HG02973 (cell line): ENCODE measurements at regions not wholly inside any gene's neighbourhood (a gene's known extent, or its start where the extent isn't known, plus 50 kb on each side); places are given as distances from the start of the nearest gene placed in this dataset.
A peak's percentile ranks its signal among the peaks of the same experiment; 100 is the strongest.
"Not testable (repeated sequence)": the region's sequence is repeated elsewhere in the genome, so short reads cannot be mapped to it uniquely, and the experiment has no call there.

ENCODE experiments used
- ATAC-seq: cut with Tn5 transposase; IDR thresholded peaks from one replicate; pipeline ENCODE4 v1.9.1; 2021; ENCODE audit warnings: moderate library complexity; ENCODE audit not compliant: unreplicated experiment

DNA sequence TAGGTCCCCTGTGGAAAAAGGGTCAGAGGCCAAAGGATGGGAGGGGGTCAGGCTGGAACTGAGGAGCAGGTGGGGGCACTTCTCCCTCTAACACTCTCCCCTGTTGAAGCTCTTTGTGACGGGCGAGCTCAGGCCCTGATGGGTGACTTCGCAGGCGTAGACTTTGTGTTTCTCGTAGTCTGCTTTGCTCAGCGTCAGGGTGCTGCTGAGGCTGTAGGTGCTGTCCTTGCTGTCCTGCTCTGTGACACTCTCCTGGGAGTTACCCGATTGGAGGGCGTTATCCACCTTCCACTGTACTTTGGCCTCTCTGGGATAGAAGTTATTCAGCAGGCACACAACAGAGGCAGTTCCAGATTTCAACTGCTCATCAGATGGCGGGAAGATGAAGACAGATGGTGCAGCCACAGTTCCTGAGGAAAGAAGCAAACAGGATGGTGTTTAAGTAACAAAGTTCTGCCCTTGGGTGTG lies 165.8 kb downstream of the RPIA start:
- ATAC-seq = no peak

DNA sequence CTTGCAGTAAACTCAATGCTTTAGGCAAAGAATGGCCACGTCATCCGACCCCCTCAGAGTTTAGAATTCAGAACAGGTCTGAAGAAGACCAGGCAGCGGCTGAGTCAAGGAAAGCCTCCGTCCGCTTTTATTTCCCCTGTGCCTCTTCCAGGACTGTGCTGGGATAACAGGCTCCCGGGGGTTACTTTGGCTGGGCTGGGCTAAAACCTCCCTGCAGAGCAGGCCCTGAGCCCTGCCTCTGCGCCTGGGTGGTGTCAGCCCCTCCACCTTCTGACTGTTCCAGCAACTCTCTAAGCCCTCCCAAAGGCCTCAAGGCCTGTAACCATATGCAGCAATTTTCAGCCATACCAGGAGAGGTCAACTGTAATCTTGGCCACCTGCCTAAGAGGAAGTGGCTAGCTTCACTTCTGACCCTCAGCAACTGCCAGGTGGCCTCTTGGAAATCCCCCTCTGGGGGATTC lies 166.5 kb downstream of the RPIA start:
- ATAC-seq = peak; percentile 37

DNA sequence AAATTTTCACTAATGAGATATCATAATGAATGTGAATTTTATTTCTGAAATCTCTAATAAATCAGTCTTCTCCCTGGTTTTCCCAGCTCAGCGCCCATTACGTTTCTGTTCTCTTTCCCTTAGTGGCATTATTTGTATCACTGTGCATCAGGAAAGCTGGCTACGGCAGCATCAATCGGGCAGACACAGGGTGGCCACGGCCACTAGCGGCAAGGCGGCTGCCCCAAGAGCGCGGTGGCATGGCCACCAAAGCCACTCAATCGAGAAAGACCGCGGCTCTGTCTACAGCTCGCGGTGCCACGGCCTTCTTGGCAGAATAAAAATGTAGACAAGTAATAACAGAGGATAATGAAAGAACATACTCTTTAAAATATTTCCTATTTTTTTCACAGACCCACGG lies 168.0 kb downstream of the RPIA start:
- no peak for ATAC-seq

DNA sequence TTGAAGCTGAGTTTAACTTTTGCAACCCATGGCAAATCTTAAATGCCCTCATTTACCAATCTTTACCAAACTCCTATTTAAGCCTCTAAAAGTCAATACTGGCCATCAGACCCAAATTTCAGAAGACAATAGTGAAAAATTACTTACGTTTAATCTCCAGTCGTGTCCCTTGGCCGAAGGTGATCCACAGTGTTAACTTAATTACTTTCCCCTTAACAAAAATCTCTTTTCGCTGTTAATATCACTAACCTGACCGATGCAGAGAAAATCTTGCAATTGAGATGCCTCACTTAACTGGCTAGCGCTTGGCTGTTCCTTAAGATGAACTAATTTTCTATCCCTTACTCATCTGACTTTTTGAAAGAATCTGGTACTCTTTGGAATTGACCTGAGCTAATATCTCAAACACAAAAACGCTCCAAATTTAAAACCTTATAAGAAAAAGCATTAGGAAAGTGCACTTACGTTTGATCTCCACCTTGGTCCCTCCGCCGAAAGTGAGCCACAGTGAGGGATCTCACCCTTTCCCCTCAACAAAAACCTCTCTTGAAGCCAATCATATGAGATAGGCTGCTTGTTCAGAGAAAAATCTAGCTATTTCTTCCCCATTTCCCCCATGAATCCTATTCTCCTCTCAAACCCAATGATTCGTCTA lies 169.1 kb downstream of the RPIA start:
- no peak for ATAC-seq

DNA sequence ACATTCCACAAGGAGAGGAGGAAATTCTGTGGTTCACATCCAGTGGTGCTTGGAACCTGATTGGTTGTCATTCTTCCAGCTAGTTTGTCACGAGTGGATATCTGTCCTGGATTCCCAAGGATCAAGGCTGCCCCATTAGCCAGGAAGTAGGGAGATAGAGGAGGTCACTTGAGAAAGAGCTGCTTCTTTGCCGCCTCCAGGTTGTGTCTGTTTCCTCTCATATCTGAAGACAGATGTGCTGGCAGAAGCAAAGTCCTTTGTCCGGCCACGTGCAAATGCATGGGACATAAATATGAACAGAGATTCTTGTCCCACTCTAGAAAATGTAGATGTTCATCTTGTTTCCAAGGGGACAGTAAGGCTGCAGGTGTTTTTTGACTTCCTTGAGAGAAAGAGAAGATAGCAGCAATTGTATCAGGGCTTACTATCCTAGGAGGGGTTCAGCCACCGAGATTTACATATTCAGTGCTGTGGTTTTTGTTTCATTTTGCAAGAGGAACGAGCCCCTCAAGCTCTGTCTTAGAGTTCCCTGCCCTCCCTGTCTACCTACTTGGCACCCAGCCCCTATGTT lies 174.4 kb downstream of the RPIA start:
- peak; percentile 69 for ATAC-seq

DNA sequence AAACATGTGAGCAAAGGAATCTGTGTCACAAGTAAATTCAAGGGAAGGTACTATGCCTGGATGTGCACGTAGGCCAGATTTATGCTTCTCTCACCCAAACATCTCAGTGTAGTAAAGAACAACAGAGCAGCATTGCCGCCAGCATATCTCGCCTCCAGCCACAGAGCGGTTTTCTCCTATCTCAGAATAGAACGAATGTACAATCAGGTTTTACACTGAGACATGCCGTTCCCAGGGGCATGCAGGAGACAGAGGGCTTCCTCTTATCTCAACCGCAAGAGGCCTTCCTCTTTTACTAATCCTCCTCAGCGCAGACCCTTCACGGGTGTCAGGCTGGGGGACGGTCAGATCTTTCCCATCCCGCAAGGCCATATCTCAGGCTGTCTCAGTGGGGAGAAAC lies 175.3 kb downstream of the RPIA start:
- ATAC-seq = no peak

DNA sequence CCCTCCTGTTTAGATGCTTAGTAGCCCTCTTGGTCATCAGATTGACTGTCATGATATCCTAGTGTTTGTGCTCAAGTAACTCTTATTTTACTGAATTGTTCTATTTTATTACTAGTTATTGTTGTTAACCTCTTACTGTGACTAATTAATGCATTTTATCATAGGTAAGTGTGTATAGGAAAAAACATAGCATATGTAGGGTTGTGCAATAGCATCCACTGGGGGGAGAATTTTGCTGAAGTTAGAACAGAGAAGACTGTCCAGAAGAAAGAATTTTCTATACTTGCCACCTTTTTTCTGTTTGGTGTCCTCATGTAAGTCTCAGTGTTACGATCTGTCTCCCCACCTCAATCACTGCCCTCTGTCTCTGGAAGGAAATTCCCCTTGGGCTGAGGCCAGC lies 177.4 kb downstream of the RPIA start:
- no peak for ATAC-seq

DNA sequence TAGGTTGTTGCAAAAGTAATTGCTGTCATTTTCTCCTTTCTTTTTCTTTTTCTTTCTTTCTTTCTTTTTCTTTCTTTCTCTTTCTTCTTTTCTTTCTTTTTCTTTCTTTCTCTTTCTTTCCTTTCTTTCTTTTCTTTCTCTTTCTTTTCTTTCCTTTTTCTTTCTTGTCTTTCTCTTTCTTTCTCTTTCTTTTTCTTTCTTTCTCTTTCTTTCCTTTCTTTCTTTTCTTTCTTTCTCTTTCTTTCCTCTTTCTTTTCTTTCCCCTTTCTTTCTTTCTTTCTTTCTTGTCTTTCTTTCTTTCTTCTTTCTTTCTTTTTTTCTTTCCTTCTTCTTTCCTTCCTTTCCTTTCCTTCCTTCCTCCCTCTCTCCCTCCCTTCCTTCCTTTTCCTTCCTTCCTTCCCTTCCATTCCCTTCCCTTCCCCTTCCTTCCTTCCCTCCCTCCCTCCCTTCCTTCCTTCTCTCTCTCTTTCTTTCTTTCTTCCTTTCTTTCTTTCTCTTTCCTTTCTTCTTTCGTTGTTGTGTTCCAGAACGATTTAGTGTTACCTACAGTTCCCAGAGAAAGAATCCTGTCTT lies 178.9 kb downstream of the RPIA start:
- no peak for ATAC-seq

DNA sequence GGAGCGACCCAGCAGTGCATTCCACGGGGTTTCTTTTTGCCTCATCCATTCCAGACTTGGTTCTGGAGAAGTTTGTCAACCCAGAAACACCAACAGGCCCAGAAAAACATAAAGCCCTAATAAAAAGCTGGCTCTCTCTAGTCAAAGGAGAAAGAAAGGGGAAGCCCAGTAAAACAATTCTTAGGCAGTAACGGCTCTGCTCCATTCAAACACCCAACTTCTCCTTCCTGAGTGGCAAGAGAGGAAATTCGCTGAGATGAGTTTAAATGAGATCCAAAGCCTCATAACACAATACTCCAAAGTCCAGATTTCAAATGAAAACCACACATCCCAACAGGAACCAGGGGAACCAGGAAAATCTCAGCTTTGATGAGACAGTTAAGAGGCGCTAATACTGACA lies 179.9 kb downstream of the RPIA start:
- no peak for ATAC-seq

DNA sequence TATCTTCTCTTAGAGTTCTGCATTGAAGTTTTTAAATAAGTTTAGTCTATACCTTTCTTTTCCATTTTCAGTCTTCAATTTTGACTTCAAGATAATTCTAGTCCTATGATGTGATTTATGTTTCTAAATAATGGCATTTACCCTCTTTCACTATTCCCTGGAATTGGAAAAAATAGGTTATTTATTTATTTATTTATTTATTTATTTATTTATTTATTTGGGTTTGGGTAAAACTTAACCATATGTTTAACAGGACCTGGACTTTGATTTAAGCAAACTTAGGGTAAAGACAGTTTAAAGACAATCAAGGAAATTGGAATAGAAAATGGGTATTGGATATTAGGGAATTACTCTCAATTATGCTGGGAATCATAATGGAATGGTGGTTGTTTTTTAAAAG lies 182.1 kb downstream of the RPIA start:
- ATAC-seq = no peak

DNA sequence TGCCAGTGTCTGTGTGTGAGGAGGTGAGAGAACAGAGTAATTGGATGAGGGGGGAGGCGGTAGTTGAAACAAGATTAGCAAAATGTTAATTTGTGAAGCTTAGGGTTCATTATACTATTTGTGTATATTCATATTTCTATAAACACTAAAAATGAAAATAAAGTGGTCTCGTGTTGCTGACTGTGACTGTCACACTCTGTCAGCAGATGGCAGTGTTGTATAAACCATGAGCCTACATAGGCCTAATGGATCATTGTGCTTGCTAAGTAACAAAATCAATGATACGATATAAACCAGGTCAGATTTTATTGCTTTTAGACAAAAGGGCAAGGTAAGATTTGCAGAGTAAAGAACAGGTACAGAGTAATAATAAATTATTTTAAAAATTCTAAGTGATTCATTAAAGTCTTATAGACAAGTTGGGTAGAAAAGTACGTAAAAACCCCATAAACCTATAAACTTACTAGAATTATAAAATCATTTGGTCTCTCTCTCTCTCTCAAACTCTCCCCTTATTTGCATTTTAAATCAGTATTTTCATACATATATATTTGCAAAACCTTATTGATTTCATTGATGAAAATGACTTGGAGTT lies 182.7 kb downstream of the RPIA start:
- peak; percentile 58 for ATAC-seq

DNA sequence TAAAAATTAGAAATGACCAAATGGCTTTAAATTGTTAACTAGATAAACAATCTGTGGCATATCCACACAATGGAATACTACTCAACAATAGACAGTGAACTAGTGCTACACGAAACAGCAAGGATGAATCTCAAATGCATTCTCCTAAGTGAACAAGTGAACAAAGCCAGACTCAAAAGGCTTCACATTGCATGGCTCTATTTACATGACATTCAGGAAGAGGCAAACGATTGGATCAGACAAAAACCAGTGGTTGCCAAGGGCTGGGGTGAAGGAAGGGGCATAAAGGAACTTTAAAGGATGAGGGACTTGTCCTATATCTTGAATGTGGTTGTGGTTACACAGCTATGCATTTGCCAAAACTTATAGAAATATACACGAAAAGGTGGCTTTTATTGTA lies 184.3 kb downstream of the RPIA start:
- ATAC-seq = no peak

DNA sequence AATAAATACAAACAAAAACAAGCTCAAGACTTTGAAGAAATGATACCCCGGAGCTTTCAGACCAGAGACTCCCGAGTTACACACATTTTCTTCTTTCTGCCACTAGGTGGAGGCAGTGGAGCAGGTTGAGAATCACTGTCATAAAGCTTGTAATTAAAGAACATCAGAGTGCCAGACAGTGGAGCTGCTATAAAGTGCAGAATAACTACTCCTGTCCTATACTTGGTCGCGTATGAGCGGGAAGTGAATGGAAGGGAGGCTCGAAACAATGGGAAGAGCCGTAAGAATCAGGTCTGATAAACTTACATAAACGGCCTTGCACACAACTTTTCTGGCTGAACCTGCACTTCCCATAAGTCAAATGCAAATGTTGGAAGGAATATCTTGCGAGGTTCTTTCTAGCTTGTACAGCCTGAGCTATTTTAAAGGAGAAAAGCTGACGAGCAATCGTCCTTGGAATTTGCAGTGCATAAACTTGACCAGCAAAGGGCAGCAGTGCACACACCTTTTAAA lies 189.0 kb downstream of the RPIA start:
- peak; percentile 66 for ATAC-seq

DNA sequence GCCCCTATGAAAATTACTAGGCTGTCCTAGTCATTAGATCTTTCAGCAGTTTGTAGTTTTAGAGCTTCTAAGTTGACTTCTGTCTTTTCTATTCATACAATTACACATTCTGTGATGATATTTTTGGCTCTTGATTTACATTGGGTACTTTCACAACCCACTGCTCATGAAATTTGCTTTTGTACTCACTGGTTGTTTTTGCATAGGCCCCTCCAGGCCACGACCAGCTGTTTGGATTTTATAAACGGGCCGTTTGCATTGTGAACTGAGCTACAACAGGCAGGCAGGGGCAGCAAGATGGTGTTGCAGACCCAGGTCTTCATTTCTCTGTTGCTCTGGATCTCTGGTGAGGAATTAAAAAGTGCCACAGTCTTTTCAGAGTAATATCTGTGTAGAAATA lies 193.8 kb downstream of the RPIA start:
- peak; percentile 68 for ATAC-seq

DNA sequence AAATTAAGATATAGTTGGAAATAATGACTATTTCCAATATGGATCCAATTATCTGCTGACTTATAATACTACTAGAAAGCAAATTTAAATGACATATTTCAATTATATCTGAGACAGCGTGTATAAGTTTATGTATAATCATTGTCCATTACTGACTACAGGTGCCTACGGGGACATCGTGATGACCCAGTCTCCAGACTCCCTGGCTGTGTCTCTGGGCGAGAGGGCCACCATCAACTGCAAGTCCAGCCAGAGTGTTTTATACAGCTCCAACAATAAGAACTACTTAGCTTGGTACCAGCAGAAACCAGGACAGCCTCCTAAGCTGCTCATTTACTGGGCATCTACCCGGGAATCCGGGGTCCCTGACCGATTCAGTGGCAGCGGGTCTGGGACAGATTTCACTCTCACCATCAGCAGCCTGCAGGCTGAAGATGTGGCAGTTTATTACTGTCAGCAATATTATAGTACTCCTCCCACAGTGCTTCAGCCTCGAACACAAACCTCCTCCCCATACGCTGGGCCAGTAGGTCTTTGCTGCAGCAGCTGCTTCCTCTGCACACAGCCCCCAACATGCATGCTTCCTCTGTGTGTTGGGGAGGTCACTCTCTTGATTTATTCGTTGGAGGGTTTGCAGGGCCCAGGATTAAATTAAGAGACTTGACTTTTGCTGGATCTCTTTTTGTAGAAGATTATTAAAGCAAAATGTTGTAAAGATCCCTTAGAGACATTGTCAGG lies 194.4 kb downstream of the RPIA start:
- ATAC-seq = no peak

DNA sequence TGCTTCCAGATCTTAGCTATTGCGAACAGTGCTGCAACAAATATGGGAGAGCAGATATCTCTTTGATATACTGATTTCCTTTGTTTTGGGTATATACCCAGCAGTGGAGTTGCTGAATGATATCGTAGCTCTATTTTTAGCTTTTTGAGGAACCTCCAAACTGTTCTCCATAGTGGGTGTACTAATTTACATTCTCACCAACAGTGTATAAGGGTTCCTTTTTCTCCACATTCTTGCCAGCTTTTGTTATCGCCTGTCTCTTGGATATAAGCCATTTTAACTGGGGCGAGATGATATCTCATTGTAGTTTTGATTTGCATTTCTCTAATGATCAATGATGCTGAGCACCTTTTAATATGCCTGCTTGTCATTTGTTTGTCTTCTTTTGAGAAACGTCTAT lies 196.0 kb downstream of the RPIA start:
- ATAC-seq = not testable (repeated sequence)

DNA sequence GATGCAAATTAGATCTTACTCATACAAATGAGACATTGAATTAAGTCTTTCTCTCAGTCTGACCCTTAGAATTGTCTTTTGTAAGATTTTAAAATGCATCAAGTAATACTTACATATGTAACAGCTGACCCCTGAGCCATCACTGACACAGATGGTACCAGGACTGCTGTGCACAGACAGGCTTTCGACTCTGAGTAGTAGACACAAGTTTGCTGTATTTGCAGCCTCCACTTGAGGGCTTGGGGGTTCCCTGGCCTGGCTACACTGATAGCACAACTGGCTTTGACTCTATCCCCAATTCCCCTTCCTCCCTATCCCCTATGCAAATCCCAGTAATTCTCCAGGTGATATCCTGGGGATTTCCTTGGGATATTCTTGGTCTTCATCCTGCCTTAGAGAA lies 200.7 kb downstream of the RPIA start:
- no peak for ATAC-seq

DNA sequence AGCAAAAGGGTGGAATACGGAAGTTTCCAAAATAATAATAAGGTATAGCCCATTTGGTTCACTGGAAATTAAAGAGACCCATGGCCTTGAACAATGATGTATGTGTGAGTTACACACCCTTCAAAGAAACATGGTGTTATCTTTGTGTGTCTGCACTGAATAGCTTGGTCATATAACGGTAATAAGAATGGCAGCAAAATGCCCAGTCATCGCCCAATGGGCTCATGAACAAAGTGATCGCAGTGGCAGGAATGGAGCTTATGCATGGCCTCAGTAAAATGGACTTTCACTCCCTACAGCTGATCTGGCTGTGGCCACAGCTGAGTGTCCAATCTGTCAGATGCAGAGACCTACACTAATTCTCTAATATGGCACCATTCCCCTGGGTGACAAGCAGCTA lies 201.3 kb downstream of the RPIA start:
- no peak for ATAC-seq

DNA sequence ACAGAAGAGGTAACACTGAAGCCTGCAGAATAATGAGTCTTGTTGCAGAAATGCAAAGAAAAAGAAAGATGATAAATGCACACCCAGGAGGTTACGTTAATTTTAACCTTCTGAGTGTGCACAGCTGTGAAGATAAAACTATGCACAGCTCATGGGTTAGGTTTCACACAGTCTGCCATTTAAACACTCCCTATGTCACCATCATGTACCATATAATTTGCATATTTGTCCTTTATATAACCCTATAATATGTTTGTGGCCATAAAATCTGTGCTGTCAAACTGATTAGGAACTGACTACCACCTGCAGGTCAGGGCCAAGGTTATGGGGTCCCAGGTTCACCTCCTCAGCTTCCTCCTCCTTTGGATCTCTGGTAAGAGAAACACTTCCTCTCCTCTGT lies 205.5 kb downstream of the RPIA start:
- no peak for ATAC-seq

DNA sequence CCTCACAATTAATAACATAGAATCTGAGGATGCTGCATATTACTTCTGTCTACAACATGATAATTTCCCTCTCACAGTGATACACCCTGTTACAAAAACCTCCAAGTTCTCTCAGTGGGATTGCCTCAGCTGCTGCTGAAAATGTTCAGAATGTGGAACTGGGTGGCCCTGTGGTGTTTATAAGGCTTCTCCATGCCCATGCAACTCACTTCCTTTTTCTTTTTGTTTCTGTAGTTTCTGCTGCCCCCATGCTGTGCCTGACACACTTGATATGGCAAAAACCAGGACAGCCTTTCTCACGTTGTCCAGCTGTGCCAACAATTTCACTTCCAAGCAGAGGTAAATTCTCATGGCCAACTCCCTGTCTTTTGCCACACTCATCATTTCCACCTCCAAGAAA lies 206.2 kb downstream of the RPIA start:
- ATAC-seq = no peak

DNA sequence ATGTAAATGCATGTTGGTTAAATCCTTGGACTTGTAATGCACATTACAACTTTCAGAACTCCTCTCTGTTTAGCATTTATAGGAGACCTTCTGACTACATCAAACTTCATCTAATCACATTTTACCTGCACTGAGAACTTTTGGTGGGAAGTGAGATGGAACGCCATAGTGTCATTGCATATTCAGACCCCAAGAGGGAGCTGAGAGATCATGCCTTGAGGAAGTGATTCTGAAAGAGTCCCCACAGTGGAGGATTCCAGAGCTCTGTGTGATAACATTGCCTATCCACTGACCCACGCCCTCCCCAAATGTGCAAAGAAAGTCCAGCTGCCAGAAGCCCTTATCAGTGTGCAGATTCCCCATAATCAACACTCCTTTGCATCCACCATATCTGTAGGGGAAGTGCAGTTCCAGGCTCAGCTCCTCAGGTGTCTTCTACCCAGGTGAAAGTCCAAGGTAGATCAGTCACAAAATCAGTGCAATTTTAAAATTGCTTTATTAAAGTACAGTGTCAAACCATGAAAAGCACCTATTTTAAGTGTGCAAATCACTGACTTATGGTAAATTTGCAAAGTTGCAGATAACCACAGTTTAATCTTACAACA lies 212.4 kb downstream of the RPIA start:
- no peak for ATAC-seq
